ENCODE measurements at regions not wholly inside any gene's neighbourhood (a gene's known extent, or its start where the extent isn't known, plus 50 kb on each side); places are given as distances from the start of the nearest gene placed in this dataset.

DNA sequence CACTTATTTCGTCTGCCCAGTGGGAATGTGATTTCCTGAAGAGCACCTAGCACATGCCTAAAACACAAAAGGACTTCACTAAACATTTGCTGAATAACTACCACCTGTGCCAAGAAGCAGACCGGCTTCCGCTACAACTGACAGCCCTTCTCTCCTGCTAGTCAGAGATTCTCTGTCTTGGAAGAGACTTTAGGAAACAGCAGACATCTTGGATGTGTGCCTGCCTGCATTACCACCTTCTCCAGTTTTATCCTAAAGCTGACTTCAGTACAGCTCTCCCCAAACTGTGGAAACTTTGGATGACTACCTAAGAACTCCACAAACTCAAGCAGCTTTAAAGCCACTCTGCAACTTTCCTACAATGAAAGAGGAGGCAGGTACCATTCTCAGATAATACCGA, 116.5 kb upstream of the MAN2A1 start:
- TF ChIP-seq, protein P1, sequence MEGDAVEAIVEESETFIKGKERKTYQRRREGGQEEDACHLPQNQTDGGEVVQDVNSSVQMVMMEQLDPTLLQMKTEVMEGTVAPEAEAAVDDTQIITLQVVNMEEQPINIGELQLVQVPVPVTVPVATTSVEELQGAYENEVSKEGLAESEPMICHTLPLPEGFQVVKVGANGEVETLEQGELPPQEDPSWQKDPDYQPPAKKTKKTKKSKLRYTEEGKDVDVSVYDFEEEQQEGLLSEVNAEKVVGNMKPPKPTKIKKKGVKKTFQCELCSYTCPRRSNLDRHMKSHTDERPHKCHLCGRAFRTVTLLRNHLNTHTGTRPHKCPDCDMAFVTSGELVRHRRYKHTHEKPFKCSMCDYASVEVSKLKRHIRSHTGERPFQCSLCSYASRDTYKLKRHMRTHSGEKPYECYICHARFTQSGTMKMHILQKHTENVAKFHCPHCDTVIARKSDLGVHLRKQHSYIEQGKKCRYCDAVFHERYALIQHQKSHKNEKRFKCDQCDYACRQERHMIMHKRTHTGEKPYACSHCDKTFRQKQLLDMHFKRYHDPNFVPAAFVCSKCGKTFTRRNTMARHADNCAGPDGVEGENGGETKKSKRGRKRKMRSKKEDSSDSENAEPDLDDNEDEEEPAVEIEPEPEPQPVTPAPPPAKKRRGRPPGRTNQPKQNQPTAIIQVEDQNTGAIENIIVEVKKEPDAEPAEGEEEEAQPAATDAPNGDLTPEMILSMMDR (IDR thresholded peaks at IDR 0.05; ENCODE audit: extremely low read depth in 1 of 2, insufficient read depth in 1 of 2, low read depth in 1 of 2, low read length in 2 of 2) = no peak
- TF ChIP-seq POLR2AphosphoS5 (IDR thresholded peaks at IDR 0.05; ENCODE audit: insufficient read depth, low read depth, low read length) (no peak), POLR2A (IDR thresholded peaks at IDR 0.05; ENCODE audit: low read depth, low read length) (no peak)
